Anterior cingulate cortex (tissue), 58 donors: ENCODE measurements at regions not wholly inside any gene's neighbourhood (a gene's known extent, or its start where the extent isn't known, plus 50 kb on each side); places are given as distances from the start of the nearest gene placed in this dataset.
"Not testable (repeated sequence)": the region's sequence is repeated elsewhere in the genome, so short reads cannot be mapped to it uniquely, and the experiment has no call there.

Source experiments
- DNase-seq, 58 donors: peaks; one replicate each; lab custom pipeline; 2025; lab: John Stamatoyannopoulos, UW

DNA sequence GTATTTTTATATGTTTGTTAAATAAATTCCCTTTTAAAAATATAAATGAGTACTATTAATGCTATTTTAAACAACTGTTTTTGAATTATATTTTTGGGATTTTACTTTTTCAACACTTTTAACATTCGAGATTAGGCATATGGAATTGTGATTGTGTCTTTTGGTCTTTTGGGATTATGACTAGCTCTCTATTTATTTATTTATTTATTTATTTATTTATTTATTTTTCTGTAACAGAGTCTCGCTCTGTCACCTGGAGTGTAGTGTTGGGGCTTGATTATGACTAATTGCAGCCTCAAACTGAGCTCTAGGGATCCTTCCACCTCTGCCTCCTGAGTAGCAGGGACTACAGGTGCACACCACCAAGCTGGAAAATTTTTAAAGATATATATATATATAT is 1101.6 kb downstream of the FAM133A start:
- no peak for DNase-seq

DNA sequence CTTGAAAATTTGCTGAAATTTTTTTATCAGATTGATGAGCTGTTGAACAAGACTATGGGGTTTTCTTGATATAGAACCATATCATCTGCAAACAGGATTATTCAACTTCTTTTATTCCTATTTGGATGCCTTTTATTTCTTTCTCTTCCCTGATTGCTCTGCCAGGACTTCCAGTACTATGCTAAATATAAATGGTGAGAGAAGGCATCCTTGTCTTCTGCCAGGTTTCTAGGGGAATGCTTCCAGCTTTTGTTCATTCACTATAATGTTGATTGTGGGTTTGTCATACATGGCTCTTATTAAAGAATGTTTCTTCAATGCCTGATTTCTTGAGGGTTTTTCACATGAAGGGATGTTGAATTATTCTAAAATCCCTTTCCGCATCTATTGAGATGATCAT is 1139.5 kb downstream of the FAM133A start:
- DNase-seq = no peak

DNA sequence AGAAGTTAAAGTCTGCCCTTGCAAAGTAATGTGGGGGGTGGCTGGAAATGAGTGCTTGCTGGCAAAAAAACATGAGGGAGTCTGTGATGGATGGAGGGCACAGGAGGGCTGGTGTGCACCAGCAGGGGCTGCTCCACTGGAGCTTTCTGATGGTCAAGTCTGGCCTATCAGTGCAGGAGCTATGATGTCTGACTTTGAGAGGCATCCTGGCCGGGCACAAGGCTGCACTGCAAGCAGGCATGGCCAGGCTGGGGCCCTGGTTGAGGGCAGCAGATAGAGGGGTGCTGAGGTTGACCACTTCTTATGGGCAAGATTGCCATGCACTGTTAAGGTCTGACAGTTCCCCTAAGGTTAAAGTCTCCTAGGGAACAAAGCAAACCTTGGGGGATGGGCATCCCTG is 1140.2 kb downstream of the FAM133A start:
- no peak for DNase-seq

DNA sequence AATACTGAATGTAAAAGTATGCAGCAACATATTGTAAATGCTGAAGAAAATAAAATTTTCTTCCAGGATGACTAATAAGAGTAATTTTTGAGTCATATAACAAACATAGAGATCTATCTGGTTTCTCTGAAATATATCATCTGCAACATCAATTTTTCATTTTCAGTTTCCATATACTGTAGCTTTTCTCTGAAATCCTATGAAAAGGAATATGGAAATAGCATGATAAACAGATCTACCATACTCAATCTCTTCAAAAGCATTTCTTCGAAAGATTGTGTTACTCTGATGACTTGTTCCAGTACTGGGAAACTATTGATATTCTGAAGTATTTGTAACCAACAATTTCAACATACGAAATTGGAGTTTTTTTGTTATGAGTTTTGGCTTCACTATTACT is 1156.7 kb downstream of the FAM133A start:
- no peak for DNase-seq

DNA sequence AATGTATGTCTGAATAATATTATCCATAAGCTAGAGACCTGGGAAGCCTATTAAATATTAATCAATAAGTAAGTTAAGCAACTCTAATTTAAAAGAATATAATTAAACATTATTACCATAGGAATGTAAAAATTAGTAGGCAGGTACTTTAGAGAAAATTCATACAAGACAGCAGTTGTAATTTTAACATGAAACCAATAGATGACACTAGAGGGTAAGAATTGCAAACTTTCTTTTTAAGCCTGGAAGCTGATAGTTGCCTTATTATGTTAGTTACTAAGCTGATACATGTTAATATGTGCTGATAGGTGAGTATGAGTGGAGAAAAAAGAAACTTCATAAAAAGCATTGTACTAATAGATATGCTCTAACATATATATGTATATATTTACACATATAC is 1157.4 kb downstream of the FAM133A start:
- no peak for DNase-seq

DNA sequence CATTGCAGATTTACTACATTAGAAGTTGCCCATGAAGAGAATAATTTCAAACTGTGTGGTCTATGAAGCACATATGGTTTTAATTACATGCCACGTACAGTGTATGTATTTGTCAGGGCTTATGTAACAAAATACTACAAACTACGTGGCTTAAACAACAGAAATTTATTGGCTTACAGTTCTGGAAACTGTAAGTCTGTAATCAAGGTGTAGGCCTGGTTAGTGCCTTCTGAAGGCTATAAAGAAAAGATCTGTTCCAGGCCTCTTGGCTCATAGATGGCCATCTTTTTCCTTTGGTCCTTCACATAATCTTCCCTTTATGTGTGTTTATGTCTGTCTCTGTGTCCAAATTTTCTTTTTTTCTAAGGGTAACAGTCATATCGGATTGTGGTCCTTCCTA is 1160.2 kb downstream of the FAM133A start:
- DNase-seq = no peak

DNA sequence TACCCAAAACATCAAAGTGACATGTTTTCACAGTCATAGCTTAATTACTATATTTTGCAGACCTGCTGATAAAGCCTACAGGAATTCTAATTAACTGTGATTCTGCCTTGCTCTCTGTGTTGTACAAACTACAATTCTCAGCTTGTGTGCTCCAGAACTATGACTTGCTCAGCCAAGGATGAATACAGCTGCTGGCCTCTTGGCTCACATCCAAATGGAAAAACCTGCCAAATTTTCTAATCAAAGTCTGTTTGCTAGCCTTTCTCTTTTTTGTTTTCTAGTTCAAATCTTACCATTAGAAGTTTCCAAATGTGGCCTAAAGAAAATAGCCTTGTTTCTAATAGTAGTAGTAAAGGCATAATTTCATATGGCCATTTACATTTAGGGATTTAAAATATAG is 1176.8 kb downstream of the FAM133A start:
- DNase-seq = peak in 5 of 58 donors; percentile 0 to 1 (median 0)

DNA sequence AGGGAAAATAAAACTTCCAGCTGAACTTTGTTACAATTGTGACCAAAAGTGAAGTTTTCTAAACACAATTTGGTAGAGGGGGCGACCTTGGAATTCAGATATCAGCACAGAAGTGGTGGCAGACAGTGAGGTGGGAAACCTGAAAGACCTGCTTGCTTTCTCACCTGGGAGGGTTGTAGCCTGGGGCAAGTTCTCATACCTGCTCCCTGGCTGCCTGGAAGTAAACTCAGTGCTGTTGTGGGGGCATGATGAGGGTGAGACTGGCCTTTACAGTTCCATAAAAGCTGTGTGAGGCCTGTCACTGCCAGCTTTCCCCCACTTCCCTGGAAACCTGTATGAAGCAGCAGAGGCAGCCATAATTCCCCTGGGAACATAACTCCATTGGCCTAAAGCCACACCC is 1180.2 kb downstream of the FAM133A start:
- DNase-seq = no peak

DNA sequence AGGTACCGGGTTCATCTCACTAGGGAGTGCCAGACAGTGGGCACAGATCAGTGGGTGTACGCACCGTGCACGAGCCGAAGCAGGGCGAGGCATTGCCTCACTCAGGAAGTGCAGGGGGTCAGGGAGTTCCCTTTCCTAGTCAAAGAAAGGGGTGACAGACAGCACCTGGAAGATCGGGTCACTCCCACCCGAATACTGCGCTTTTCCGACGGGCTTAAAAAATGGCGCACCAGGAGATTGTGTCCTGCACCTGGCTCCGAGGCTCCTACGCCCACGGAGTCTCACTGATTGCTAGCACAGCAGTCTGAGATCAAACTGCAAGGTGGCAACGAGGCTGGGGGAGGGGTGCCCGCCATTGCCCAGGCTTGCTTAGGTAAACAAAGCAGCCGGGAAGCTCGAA is 1188.5 kb downstream of the FAM133A start:
- not testable (repeated sequence) for DNase-seq

DNA sequence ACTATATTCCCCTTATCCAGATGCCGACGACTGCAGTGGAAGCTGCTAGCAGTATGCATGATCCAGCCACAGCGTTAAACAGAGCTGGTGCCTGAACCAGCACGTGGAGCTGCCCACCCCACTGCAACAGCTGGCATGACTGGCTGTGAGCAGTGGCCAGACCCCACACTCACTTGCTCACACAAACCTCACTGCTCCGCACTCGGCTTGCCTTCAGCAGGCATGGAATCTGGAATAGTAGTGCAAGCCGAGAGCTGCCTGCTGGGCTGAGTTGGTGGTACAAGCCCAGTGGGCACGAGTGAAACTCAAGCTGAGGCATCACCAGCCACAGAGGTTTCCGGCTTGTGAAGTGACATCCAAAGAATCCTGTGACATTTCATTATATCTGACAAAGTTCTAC is 1197.6 kb downstream of the FAM133A start:
- DNase-seq = no peak

DNA sequence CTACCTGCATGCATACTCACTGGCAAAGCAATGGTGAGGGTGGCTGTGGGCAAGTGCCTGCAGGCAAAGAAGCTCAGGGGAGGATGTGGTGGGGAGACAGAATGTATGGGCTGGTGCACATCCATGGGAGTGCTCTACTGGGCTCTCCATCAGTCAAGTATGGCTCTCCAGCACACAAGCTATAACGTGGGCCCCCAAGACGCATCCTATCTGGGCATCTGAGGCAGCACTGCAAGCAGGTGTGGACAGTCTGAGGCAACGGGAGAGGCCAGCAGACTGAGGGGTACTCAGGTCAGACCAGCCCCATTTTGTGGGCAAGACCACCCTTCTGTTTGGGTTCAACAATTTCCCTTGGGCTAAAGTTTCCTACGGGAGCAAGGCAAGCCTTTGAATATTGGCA is 1227.8 kb downstream of the FAM133A start:
- DNase-seq = no peak

DNA sequence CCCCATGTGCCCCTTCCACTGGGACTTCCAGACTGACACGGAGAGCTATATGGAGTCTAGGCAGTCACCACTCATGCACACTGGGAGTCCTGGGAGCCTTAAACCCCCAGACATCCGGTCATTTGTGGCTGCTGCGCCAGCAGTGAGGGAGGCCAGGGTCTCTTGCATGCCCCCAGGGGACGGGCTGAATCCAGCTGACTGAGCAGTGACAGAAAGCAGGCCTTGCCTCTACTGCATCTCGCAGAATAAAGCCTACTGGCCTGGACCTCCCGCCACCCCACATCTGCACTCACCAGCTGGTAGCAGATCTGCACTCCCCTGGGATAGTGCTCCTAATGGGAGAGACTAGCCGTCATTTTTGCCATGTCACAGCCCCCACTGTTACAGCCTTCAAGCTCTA is 1234.2 kb downstream of the FAM133A start:
- no peak for DNase-seq

DNA sequence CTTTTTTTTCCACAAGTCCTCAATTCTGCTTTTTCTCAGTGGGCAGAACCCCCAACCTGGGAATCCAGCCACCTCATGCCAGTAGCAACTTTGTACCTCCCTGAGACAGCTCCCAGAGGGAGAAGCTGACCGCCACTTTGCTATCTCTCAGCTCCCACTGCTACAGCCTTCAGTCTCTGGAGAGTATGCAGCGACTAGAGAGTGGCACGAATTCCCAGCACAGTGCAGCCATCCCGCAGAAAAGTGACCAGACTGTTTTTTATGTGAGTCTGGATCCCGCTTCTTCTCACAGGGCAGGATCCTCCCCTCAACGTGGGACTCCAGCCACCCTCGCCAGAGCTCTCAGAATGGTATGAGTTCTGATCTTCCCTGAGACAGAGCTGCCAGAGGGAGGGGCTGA is 1234.6 kb downstream of the FAM133A start:
- DNase-seq = no peak

DNA sequence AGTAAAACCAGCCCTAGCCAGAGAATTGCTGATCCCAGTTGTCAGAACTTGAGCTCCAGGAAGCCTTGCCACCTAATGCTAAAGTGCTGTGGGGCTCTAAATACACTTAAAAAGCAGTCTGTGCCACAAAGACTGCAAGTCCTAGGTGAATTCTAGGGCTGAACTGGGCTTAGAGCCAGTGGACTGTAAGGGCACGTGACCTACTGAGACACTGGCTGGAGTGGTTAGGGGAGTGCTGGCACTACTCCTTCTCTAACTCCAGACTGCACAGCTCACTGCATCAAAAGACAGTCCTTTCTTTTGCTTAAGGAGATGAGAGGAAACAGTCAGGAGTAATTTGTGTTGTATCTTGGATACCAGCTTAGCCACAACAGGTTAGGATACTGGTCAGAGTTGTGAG is 1240.2 kb downstream of the FAM133A start:
- no peak for DNase-seq

DNA sequence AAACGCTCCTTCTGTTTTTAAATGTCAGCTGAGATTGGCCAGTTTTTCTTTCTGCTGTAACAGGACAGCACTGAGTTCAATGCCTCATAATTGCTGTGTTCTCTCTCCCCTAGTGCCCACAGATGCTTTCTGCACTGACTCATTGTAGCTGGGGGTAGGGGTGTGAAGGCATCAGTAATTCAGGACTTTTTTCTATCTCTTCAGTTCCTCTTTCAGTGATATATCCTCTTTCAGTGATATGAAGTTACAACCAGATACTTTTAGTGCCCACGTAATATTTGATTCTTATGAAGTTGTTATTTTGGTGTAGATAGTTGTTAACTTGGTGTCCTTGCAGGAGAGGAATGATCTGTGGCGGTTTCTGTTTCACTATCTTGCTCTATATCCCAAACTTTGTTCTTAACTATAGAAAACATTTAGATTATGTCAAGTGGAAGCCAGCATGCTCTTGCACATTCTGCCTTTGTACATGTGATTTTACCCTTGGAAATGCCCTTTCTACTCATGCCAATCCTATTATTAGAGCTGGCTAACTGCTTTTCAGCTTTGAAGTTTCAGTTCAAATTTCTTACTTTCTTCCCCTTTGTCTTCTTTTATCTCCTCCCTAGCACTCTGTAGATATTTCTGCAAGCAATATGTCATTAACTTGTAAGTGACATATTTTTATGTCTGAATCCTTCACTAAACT is 1258.4 kb downstream of the FAM133A start:
- DNase-seq = peak in 1 of 58 donors; percentile 0

DNA sequence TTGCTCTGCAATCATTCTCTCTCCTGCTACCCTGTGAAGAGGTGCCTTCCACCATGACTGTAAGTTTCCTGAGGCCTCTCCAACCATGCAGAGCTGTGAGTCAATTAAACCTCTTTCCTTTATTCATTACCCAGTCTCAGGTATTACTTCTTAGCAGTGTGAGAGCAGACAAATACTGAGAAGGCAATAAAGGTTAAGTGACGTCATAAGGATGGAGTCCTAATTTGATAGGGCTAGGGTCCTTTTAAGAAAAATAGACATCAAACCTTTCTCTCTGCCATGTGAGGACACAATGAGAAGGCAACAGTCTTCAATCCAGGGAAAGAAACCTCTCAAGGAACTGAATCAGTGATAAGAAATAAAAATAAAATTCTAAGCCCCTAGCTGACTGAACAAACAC is 1262.7 kb downstream of the FAM133A start:
- DNase-seq = no peak

DNA sequence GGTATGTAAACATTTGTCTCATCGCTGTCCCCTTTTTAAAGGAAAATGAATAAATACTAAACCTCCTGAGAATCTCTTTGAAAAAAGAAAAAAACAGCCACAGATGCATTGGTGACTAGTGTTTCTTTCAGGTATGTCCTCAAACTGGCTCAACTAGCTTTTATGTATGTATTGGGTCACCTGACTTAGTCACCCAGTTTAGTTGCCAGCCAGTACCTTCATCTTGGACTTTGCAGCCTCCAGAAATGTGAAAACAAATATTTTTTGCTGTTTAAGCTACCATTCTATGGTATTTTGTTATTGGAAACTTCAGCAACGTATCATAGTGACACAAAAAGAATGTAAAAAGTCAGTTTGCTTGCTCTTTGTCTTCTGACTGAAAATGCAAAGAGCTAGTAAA is 1263.5 kb downstream of the FAM133A start:
- no peak for DNase-seq

DNA sequence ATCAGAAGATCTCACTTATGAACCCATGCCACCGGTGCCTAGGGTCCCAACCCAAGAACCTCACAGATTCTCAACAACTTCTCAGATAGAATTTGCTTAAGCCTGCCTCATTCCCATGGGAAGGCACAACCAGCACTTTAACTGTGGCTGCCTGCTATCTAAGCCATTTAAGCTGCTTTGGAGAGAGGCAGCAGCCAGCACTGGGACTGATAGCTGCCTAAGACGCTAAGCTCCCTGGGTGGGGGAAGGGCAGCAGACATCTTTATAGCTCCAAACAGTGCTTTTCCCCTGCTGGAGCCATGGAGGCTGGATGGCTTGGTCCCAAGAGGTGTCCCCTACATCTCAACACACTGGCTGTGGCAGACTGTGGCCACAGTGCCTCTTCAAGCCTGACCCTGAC is 1268.6 kb downstream of the FAM133A start:
- no peak for DNase-seq

DNA sequence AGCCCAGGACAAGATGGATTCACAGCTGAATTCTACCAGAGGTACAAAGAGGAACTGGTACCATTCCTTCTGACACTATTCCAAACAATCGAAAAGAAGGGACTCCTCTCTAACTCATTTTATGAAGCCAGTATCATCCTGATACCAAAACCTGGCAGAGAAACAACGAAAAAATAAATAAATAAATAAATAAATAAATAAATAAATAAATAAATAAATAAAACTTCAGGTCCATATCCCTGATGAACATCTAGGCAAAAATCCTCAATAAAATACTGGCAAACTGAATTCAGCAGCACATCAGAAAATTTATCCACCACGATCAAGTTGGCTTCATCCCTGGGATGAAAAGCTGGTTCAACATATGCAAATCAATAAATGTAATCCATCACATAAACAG is 1272.1 kb downstream of the FAM133A start:
- not testable (repeated sequence) for DNase-seq

DNA sequence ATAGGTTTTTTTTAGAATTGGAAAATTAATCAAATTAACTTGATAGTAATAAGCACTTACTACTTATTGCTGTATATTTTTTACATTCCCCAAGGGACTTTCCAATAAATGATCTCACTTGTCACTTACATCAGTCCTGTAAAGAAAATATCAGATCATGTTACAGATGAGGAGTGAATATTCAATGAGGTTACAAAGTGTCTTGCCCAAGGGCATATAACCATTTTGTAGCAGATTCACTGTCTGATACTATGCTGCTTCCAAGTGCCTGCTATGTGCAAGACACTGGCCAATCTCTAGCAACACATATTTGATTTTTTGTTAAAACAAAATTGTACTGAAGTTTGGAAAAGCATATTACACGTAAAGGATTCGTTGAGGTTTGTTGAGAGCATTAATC is 1287.7 kb downstream of the FAM133A start:
- no peak for DNase-seq

DNA sequence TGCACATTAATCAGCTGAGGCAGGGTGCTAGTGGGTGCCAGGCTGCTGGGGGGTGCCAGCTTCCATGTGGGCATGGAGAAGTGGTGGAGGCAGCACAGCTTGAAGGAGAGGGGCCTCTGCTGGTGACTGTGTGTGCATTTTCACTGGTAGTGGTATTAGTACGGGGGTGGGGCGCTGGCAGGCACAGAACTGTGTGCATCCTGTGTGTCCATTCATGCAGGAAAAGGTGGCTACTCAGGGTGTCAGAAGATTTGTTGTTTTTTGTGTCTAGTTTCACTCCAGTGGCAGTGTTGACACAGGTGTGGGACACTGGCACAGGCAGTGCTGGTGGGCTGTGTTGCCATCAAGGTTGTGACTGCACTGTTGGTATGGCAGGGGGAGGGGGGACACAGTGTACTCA is 1303.6 kb downstream of the FAM133A start:
- DNase-seq = no peak

DNA sequence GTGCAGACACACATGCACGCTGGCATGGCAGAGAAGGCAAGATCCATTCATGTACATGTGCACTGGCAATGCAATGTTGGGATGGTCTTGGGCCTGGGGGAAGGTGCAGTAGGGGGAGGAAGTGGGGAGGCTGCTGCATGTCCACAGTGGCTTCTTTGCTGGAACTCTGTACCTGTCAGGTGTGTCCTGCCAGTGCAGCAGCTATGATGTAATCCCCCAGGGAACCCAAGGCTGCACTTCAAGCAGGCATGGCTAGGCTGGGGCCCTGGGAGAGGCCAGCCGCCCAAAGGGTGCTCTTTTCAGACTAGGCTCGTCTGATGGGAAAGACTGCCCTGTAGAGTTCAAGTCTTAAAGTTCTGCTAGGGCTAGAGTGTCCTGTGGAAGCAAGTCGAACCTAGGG is 1304.0 kb downstream of the FAM133A start:
- DNase-seq = no peak
